GM18505 (cell line): ENCODE measurements at regions not wholly inside any gene's neighbourhood (a gene's known extent, or its start where the extent isn't known, plus 50 kb on each side); places are given as distances from the start of the nearest gene placed in this dataset.
"Not testable (repeated sequence)": the region's sequence is repeated elsewhere in the genome, so short reads cannot be mapped to it uniquely, and the experiment has no call there.

ENCODE experiments used
- ATAC-seq: cut with Tn5 transposase; IDR thresholded peaks from one replicate; pipeline ENCODE4 v1.9.1; 2021; ENCODE audit not compliant: unreplicated experiment
- POLR2A ChIP-seq: IDR thresholded peaks from 4 replicates; pipeline ENCODE4 v1.6.1; 2011; ENCODE audit warnings: borderline replicate concordance; ENCODE audit not compliant: insufficient read depth, insufficient read length; ENCODE audit errors: extremely low read depth

DNA sequence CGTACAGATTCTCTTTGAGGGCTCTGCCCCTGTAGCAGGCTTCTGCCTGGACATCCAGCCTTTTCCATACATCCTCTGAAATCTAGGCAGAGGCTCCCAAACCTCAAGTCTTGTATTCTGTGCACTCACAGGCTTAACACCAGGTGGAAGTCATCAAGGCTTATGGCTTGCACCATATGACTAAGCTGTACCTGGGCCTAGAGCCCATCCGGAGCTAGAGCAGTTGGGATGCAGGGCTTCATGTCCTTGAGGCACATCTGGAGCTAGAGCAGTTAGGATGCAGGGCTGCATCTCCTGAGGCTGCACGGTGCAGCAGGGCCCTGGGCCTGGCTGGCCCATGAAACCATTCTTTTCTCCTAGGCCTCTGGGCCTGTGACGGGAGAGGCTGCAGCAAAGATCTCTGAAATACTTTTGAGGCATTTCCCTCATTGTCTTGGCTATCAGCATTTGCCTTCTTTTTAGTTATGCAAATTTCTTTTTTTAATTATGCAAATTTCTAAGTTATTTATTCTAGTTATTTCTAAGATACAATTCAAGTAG is 98.7 kb downstream of the CD24 start:
- no peak for TF ChIP-seq POLR2A
- no peak for ATAC-seq

- ATAC-seq, result no peak
These were observed 100.0 kb downstream of the CD24 start for GRCh38 chr6:106874481-106874880.

GRCh38 chr6:106872049-106872448 is 102.5 kb downstream of the CD24 start:
- TF ChIP-seq POLR2A, result no peak
- no peak for ATAC-seq

More at GRCh38 chr6:106874481-106874880, 100.0 kb downstream of the CD24 start:
- no peak for TF ChIP-seq POLR2A

DNA sequence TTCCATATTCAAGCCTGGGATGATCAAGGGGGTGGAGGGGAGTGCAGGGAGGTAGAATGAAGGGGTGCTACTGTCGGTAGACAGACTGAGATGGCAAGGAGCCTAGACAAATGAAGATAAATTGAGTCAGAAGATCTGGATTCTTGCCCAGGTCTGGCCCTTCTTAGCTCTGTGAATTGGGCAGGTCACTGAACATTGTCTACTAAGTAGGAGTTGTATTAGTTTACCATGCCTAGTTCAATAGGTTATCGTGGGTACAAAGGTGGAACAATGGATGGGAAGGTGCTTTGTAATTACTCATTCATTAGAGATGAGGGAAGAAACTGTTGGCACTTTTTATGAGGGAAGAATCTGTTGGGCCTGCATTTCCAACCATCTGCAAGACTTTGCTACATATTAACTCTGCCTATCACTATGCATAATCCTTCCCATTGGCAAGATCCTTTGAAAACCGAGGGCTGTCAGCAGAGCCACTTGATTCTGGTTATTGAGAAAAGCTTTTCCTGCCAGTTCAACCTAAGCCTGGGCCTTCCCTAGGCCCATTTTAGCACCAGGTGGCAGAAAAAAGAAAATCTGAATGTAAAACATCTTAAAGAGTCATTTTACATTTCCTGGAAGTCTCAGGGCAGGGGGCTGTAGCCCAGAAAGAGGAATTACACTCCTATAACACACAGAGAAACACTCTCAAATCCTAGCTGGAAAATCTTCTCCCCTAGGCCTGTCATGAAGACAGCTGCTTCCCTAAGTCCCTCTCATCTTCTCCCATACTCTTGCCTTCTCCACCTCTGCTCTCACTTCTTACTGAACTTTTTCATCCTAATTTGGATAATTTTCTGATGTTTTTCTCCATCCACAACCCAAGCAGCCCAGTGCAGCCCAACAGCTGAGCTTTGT is 103.5 kb downstream of the CD24 start:
- TF ChIP-seq POLR2A, result no peak
- no peak for ATAC-seq

GRCh38 chr6:106870069-106870468 is 104.5 kb downstream of the CD24 start:
- TF ChIP-seq POLR2A, result no peak
- ATAC-seq, result no peak

DNA sequence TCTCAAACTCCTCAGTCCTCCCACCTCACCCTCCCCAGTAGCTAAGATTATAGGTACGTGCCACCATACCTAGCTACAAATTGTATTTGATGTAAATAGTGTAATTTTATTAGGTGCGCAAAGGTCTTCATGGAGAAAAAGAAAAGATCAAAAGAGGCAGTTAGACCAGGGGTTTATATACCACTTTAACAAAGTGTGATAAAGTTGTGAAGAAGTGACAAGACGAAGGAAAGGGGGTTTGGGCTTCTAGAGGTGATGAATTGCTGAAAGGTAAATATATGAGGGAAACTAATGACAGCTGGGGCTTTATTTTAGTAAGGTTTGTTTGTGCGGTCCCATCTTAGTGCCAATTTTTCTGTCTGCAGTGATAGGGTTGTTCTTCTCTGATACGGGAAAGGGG is 105.3 kb downstream of the CD24 start:
- no peak for TF ChIP-seq POLR2A
- no peak for ATAC-seq

DNA sequence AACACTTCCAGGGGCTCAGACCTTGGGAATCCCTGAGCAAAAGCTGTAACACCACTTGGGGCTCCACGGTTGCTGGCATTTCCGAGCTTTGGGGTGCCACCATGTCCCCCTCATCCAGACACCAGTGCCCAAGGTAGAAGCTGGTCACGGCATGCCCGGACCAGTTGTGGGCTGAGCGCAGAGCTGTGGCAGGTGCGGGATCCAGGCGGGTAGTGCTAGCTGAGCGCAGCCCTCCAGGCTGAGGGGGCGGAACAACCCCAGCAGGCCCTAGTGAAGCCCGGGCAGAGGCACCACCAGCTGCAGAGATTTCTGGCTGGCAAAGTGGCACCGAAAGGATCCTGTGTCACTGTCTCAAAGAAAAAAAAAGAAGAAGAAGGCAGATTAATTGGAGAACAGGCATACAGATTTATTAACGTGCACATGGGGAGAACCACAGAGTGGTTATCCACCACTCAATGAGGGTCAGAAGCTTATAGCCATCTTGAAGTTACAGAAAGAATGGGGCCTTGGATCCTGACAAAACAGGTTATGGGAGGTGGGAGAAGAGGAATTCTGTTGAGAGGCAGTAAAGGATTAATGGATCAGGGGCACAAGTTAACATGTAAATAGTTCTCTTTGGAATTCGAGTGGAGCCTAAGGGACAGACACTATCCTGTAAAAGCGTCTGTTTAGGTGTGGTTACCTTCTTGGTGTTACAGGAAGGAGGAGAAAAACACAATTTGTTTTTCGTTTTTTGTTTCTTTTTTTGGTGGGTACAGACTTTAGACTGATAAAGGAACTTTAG is 107.5 kb downstream of the CD24 start:
- ATAC-seq, result no peak
- no peak for TF ChIP-seq POLR2A

DNA sequence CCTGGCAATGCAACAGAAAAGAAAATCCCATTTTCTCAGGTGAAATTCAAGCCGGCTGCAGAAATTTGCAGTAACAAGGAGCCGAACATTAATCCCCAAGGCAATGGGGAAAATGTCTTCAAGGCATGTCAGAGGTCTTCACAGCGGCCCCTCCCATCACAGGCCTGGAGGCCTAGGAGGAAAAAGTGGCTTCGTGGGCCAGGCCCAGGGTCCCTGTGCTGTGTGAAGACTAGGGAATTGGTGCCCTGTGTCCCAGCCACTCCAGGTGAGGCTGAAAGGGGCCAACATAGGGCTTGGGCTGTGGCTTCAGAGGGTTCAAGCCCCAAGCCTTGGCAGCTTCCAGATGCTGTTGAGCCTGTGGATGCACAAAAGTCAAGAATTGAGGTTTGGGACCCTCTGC is 111.7 kb downstream of the CD24 start:
- ATAC-seq, result no peak
- no peak for TF ChIP-seq POLR2A

- no peak for TF ChIP-seq POLR2A
- no peak for ATAC-seq
These were observed 113.6 kb downstream of the CD24 start for GRCh38 chr6:106860940-106861339.

GRCh38 chr6:106858653-106859092 is 115.9 kb downstream of the CD24 start:
- ATAC-seq, result no peak
- TF ChIP-seq POLR2A, result no peak

DNA sequence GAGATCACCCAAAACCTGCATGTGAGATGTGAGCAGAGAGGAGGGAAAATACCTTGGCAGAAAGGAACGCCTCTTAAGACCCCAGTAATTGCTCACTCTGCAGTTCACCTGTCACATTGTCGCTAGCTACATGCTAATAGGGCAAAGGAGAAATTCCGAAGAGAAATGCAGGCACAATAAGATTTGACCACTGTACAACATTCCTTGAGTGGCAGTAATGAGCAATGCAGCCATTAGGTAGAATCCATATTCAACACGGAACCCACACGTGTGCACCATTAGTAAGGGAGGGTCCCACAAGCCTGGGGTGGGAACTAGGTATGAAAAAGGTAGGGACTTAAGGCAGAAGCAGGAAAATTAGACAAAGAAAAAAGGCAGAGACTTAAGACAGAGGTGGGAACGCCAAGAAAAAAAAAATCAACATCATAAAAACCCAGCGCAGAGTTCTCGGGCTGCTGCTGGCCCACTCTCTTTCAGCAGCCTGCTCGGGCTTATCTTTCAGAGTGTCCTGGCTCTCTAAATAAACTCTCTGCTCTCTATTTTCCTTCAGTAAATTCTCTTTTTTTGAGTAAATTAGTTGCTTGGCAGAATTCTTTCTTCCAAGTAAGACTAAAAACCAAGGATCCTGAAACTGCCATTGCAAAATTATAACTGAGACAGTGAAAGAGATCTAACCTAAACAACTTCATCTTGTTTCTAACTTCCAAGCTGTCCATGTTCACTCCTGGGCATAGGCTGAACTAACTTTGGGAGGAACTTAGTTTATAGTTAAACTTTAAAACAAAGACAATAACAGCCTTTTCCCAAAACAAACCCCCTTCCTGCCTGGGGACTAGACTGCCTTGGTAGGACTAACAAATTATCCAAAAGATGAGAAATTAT is 116.5 kb downstream of the CD24 start:
- TF ChIP-seq POLR2A, result no peak
- no peak for ATAC-seq

DNA sequence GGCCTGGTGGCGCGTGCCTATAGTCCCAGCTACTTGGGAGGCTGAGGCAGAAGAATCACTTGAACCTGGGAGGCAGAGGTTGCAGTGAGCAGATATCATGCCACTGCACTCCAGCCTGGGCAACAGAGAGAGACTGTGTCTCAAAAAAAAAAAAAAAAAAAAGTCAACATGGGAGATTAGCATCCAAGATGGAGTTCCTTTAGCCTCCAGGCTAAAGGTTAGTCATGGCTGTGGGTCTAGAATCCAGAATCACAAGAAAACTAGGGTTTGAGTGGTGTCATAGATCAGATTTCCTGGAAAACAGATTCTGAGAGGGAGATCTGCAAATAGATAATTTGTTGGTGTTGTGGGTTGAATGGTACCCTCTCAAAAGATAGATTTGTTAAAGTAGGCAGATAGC is 117.2 kb downstream of the CD24 start:
- ATAC-seq, result not testable (repeated sequence)

- no peak for TF ChIP-seq POLR2A
- ATAC-seq, result no peak
These were observed 118.2 kb downstream of the CD24 start for GRCh38 chr6:106856227-106856874.

- no peak for ATAC-seq
- no peak for TF ChIP-seq POLR2A
These were observed 119.4 kb downstream of the CD24 start for GRCh38 chr6:106855117-106855516.
